Esophagus (tissue), 2 donors: ENCODE measurements at regions not wholly inside any gene's neighbourhood (a gene's known extent, or its start where the extent isn't known, plus 50 kb on each side); places are given as distances from the start of the nearest gene placed in this dataset.

Experiments
- H3K27ac ChIP-seq, 2 donors: one replicate each; pipeline ENCODE4 v1.5.1; 2013; ENCODE audit warnings: low read depth in 2 of 2, mild to moderate bottlenecking in 2 of 2, inconsistent platforms in 1 of 2, low read length in 1 of 2, moderate library complexity in 1 of 2
- H3K27me3 ChIP-seq, 2 donors: one replicate each; pipeline ENCODE4 v1.6.1; 2013; ENCODE audit warnings: low read length in 2 of 2, control low read depth in 1 of 2, mild to moderate bottlenecking in 1 of 2; ENCODE audit not compliant: insufficient read depth in 2 of 2, control insufficient read depth in 1 of 2
- H3K36me3 ChIP-seq, 2 donors: one replicate each; pipeline ENCODE4 v1.6.1; 2013; ENCODE audit warnings: low read length in 1 of 2; ENCODE audit not compliant: control insufficient read depth in 2 of 2, insufficient read depth in 2 of 2
- H3K4me1 ChIP-seq, 2 donors: one replicate each; pipeline ENCODE4 v1.6.1; 2013; ENCODE audit warnings: low read length in 1 of 2; ENCODE audit not compliant: control insufficient read depth in 2 of 2, insufficient read depth in 2 of 2
- H3K4me3 ChIP-seq, 2 donors: one replicate each; pipeline ENCODE4 v1.5.1; 2013; ENCODE audit warnings: low read length in 2 of 2, mild to moderate bottlenecking in 2 of 2, low read depth in 1 of 2, moderate library complexity in 1 of 2
- H3K9me3 ChIP-seq, 2 donors: one replicate each; pipeline ENCODE4 v1.6.1; 2013; ENCODE audit warnings: mild to moderate bottlenecking in 2 of 2, low read depth in 1 of 2, low read length in 1 of 2, moderate library complexity in 1 of 2; ENCODE audit not compliant: control insufficient read depth in 2 of 2, insufficient read depth in 1 of 2
- WGBS, 2 donors: extraction: QIAGEN DNeasy Blood & Tissue Kit; methylation state at CpG; one replicate each; pipeline ENCODE4 v1.1.7; 2013; 5-methylcytosine and 5-hydroxymethylcytosine counted together
- donor health status: healthy with polysubstance abuse.
- donor health status: Bipolar disorder and iron deficiency.

DNA sequence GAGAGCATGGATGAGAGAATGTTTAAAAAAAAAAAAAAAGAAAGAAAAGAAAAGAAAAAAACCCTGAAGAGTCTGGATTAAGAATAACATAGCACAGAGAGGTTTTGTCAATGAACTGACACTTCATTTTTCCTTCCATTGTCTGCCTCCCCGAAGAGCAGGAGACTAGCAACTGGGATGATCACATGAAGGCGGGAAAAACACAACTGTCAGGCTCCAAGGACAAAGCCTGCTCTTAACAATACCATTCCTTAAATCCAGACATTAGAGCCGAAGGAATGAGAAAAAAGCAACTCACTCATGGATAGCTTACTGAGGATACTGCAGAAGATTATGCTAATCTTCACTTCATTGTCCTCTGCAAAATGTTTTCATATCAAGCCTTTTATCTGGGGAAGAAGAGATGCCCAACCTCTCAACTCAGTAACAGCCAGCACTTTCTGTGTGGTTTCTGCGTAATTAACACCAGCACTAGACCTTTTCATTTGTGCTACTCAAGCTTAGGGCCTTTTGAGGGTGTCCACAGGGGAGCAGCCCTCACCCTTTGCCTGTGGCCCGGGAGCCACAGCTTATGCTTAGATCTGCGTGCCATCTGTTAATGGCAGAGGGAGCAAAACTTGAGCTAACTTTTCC, 182.3 kb downstream of the BARHL2 start:
- H3K27me3 ChIP-seq: no peaks in the 10 kb centered on the region
- no peak overlapping the region for H3K27ac ChIP-seq
- H3K4me1 ChIP-seq: no peaks in the 10 kb centered on the region
- H3K36me3 ChIP-seq: no peaks in the 10 kb centered on the region
- 43 to 57% methylated on average over 6 of the region's 6 CpGs for WGBS, 2 donors
- no peaks in the 10 kb centered on the region for H3K9me3 ChIP-seq
- H3K4me3 ChIP-seq: no peak overlapping the region

DNA sequence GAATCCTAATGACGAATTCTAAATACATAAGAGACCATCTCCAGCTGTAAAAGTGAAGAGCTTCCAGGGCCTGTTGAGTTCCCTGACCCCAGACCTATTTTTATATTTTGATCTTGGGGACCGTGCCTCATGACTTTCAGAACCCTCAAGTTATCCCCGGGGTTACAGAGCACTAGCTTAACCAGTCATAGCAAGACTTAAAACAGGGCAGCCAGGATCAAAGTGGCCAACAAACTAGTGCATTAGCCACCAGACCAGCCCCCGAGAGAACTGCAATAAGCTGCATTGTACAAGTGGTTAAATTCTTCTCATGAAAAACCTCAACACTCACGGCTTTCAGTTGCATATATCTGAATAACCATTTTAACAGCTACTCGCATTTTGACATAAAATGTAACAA, 183.0 kb downstream of the BARHL2 start:
- H3K36me3 ChIP-seq: no peaks in the 10 kb centered on the region
- no peaks in the 10 kb centered on the region for H3K9me3 ChIP-seq
- no peak overlapping the region for H3K27ac ChIP-seq
- H3K4me3 ChIP-seq: no peak overlapping the region
- WGBS, 2 donors: 69 to 72% methylated on average over 6 of the region's 6 CpGs
- H3K27me3 ChIP-seq: no peaks in the 10 kb centered on the region
- no peaks in the 10 kb centered on the region for H3K4me1 ChIP-seq

DNA sequence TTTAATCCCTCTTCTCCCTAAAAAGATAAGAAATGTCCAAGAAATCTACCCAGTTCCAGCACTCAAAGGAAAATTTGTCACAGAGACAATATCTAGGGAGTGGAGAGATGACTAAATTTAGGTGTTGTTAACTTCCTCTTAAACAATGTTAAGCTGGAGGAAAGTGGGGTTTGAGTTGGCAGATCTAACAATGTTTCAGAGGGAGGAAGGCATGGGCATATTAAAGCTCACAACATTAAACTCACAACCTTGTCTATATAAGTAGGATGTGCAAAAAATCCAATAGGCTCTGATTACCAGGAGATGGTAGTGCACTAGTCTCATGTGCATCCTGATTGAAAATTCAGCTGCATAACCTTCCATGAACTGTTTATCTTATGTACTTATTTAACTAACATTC, 190.1 kb downstream of the BARHL2 start:
- Histone ChIP-seq H3K4me3 (no peak overlapping the region), H3K4me1 (no peaks in the 10 kb centered on the region)

DNA sequence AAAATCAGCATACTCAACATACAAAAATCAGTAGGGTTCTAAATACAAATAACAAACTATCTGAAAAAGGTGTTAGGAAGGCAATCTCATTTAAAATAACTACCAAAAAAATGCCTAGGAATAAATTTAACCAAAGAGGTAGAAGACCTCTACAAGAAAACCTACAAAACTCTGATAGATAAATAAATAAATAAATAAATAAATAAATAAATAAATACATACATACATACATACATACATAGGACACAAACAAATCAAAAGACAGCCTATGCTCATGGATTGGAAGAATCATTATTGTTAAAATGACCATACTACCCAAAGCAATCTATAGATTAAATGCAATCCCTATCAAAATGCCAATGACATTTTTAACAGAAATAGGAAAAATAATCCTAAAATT, 194.7 kb downstream of the BARHL2 start:
- Histone ChIP-seq H3K4me3 (no peak overlapping the region), H3K9me3 (no peaks in the 10 kb centered on the region), H3K27ac (no peak overlapping the region), H3K27me3 (no peaks in the 10 kb centered on the region), H3K4me1 (no peaks in the 10 kb centered on the region), H3K36me3 (no peaks in the 10 kb centered on the region)

More for the DNA sequence above, 190.1 kb downstream of the BARHL2 start:
- H3K36me3 ChIP-seq: no peaks in the 10 kb centered on the region
- no peaks in the 10 kb centered on the region for H3K9me3 ChIP-seq
- no peak overlapping the region for H3K27ac ChIP-seq
- no peaks in the 10 kb centered on the region for H3K27me3 ChIP-seq

DNA sequence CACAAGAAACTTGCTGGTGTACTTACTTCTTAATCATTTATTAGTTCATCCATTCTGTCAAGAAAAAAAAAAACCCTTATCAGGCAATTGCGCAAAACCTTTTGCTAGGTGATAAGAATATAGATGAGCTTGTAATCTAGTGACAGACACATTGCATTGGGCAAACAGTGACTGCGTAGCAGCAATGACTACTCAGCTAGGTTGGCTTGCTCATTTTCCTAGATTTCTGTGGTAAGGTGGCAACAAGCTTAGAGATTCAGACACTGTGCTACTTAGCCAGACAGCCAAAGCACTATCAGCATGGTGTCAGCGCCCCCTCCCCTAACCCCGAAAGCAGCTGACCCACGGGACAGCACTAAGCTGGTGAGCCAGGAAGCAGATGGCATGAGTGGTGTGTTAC, 203.1 kb downstream of the BARHL2 start:
- no peak overlapping the region for H3K27ac ChIP-seq
- H3K27me3 ChIP-seq: no peaks in the 10 kb centered on the region

DNA sequence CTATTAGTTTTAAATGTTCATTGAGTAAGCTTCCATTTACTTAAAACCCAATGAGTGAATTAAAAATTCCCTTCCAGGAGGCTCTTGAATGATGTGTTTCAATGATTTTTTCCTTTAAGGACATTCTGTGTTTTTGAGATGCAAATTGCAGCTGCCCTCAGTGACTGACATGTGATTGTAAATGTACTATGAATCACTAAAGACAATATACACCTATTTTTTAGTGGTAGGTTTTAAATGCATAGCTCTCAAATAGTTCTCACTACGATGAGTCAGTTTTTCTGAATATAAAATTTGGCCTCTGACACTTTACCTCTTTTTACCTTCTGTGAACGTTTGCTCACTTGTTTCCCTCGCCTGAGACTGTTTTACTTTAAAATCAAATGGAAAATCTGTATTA, 204.7 kb downstream of the BARHL2 start:
- Histone ChIP-seq H3K4me1 (no peaks in the 10 kb centered on the region), H3K4me3 (no peak overlapping the region), H3K9me3 (peaks cover 0 to 3% of the 10 kb centered on the region in 2 donors), H3K27me3 (no peaks in the 10 kb centered on the region), H3K36me3 (no peaks in the 10 kb centered on the region), H3K27ac (no peak overlapping the region)
- WGBS, 2 donors: 45 to 51% methylated on average over 3 of the region's 3 CpGs

More for the DNA sequence above, 203.1 kb downstream of the BARHL2 start:
- WGBS, 2 donors: 80 to 89% methylated on average over 5 of the region's 5 CpGs
- H3K4me3 ChIP-seq: no peak overlapping the region
- H3K36me3 ChIP-seq: no peaks in the 10 kb centered on the region
- no peaks in the 10 kb centered on the region for H3K4me1 ChIP-seq
- H3K9me3 ChIP-seq: peaks cover 0 to 3% of the 10 kb centered on the region in 2 donors

DNA sequence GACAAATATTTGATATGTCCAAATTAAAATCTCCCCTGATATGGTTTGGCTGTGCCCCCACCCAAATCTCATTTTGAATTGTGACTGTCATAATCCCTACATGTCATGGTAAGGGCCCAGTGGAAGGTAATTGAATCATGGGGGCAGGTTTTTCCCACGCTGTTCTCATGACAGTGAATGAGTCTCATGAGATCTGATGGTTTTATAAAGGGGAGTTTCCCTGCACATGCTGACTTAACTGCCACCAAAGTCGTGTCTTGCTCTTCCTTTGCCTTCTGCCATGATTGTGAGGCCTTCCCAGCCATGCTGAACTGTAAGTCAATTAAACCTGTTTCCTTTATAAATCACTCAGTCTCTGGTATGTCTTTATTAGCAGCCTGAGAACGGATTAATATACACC, 207.0 kb downstream of the BARHL2 start:
- Histone ChIP-seq H3K36me3 (no peaks in the 10 kb centered on the region), H3K4me3 (no peak overlapping the region), H3K4me1 (no peaks in the 10 kb centered on the region), H3K9me3 (no peaks in the 10 kb centered on the region), H3K27ac (no peak overlapping the region), H3K27me3 (no peaks in the 10 kb centered on the region)
- 63 to 69% methylated on average over 3 of the region's 3 CpGs for WGBS, 2 donors

DNA sequence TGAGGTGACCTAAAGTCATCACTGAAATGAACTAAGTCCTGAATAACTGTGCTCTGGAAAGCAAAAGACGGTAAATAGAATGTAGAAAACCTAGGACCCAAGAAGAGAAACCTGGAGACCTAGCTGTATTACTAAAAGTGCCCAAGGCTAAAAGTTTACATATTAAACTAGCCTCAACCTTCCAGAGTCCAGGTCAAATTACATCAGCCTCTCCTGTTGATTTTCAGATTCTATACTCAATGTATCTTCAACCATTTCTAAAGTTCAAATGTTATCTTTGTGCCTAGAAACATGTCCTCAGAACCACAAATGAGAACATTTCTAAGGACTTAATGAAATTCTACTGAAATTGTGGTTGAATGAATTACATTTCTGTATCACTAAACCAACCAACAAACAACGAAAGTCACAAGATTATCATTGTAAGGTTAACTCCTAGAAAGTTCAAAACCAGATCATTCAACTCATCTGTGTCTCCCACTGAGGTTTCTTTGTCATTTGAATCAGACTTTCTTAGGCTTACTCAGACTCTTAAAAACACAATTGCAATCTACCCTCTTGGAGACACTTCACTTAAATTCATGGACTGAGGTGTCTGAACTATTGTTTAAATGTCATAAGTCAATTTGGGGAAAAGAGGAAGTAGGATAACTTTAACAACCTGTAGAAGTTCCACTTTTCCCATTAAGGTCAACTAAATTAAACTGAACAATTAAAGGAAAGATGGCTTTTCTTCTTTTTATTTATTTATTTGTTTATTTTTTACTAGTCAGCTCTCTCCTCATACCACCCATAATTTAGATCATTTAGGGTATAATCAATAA, 207.7 kb downstream of the BARHL2 start:
- Histone ChIP-seq H3K27ac (no peak overlapping the region), H3K4me1 (no peaks in the 10 kb centered on the region), H3K9me3 (no peaks in the 10 kb centered on the region), H3K4me3 (no peak overlapping the region), H3K36me3 (no peaks in the 10 kb centered on the region), H3K27me3 (no peaks in the 10 kb centered on the region)
- 71 to 86% methylated on average over 2 of the region's 2 CpGs for WGBS, 2 donors

DNA sequence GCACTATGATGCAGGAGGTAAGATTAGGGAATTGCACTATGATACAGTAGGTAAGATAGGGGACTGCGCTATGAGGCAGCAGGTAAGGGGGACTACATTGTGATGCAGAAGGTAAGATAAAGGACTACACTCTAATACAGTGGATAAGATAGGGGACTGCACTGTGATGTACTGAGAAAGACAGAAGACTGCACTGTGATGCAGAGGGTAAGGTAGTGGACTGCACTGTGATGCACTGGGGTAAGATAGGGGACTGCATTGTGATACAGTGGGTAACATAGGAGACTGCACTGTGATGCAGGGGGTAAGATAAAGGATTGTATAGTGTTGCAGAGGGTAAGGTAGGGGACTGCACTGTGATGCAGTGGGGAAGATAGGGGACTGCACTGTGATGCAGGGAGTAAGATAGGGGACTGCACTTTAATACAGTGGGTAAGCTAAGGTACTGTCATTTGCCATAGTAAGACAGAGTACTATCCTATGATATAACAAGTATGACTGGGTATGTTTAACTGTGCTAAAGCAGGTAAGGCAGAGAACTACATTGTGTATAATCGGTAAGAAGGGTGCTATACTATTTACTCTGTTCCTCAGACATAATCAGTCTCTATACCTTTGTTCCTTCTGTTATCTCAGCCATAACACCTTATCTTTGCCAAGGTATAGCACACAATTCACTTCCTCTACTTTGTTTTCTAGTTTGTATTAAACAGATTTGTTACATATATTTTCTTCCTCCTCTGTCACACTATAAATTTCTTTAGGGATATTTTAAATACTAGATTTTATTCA, 208.5 kb downstream of the BARHL2 start:
- no peaks in the 10 kb centered on the region for H3K36me3 ChIP-seq
- H3K9me3 ChIP-seq: no peaks in the 10 kb centered on the region
- no peak overlapping the region for H3K27ac ChIP-seq
- no peaks in the 10 kb centered on the region for H3K27me3 ChIP-seq
- 55 to 88% methylated on average over 2 of the region's 2 CpGs for WGBS, 2 donors
- no peak overlapping the region for H3K4me3 ChIP-seq
- no peaks in the 10 kb centered on the region for H3K4me1 ChIP-seq
